B cell (primary cell): ENCODE measurements at regions not wholly inside any gene's neighbourhood (a gene's known extent, or its start where the extent isn't known, plus 50 kb on each side); places are given as distances from the start of the nearest gene placed in this dataset.

Experiments used
- ATAC-seq: fragments of 200-7000 bp; cut with Tn5 transposase; one replicate; pipeline ENCODE4 v1.10.0; 2021; ENCODE audit warnings: low read depth, mild to moderate bottlenecking, moderate number of reproducible peaks, moderate library complexity
- CTCF ChIA-PET: fragments of 350-600 bp; sonication (Branson Sonifier 250); formaldehyde crosslinking; loops from one replicate; lab custom pipeline; 2021; ENCODE audit warnings: antibody characterized with exemption, inconsistent platforms; lab: Charles Lee
- POLR2A ChIA-PET: fragments of 350-600 bp; sonication (Branson Sonifier 250); formaldehyde crosslinking; loops from one replicate; lab custom pipeline; 2021; ENCODE audit warnings: antibody characterized with exemption; lab: Charles Lee
- DNase-seq: peaks from one replicate; pipeline ENCODE4 v3.0.0; 2013
- H2AFZ ChIP-seq: 2 replicates; pipeline ENCODE4 v1.6.1; 2012; ENCODE audit warnings: mild to moderate bottlenecking, low read depth, low read length; ENCODE audit not compliant: insufficient read depth, poor library complexity, severe bottlenecking
- H3K27ac ChIP-seq, 2 donors: 1 replicate in 1 of 2; 2 replicates in 1 of 2; pipeline ENCODE4 v1.5.1; 2012 to 2013; ENCODE audit warnings: low read length in 2 of 2, mild to moderate bottlenecking in 2 of 2, moderate library complexity in 1 of 2
- H3K27me3 ChIP-seq, 4 experiments: fragments of 200-600 bp in 1 of 4; sonication (generic) in 1 of 4; replicated peaks in 1 of 4; 1 replicate in 2 of 4; 2 replicates in 2 of 4; pipeline versions ENCODE4 v1.6.1 to v1.7.0; 2013 to 2016; ENCODE audit warnings: low read length in 3 of 4, mild to moderate bottlenecking in 2 of 4, mixed read lengths in 1 of 4, moderate library complexity in 1 of 4; ENCODE audit not compliant: insufficient read depth in 4 of 4, control insufficient read depth in 3 of 4; ENCODE audit errors: control extremely low read depth in 1 of 4
- H3K36me3 ChIP-seq, 2 experiments: replicated peaks in 1 of 2; 1 replicate in 1 of 2; 2 replicates in 1 of 2; pipeline versions ENCODE4 v1.6.1 to v1.7.1; 2013; ENCODE audit warnings: low read length in 1 of 2; ENCODE audit not compliant: insufficient read depth in 2 of 2, control insufficient read depth in 1 of 2; ENCODE audit errors: control extremely low read depth in 1 of 2, extremely low read depth in 1 of 2
- H3K4me1 ChIP-seq, 2 donors: fragments of 200-600 bp in 1 of 2; sonication (generic) in 1 of 2; 1 replicate in 1 of 2; 2 replicates in 1 of 2; pipeline versions ENCODE4 v1.5.1 to v1.6.1; 2013 to 2017; ENCODE audit warnings: low read length in 2 of 2; ENCODE audit not compliant: control insufficient read depth in 2 of 2, insufficient read depth in 2 of 2
- H3K4me2 ChIP-seq: replicated peaks from 2 replicates; pipeline ENCODE3; 2012; ENCODE audit warnings: mild to moderate bottlenecking, low read depth, low read length; ENCODE audit not compliant: poor library complexity, severe bottlenecking
- H3K4me3 ChIP-seq, 5 experiments: fragments of 200-600 bp in 1 of 5; sonication (generic) in 1 of 5; 1 replicate in 3 of 5; 2 replicates in 2 of 5; pipeline versions ENCODE4 v1.5.1 to v1.7.0; 2011 to 2016; ENCODE audit warnings: low read length in 4 of 5, mild to moderate bottlenecking in 4 of 5, low read depth in 2 of 5, control low read depth in 1 of 5, moderate library complexity in 1 of 5; ENCODE audit not compliant: insufficient read depth in 1 of 5; ENCODE audit errors: control extremely low read depth in 1 of 5, extremely low read depth in 1 of 5
- H3K79me2 ChIP-seq: fragments of 200-600 bp; sonication (generic); one replicate; pipeline ENCODE4 v1.6.0; 2016; ENCODE audit warnings: low read length; ENCODE audit not compliant: control insufficient read depth, insufficient read depth
- H3K9ac ChIP-seq: fragments of 200-600 bp; sonication (generic); 2 replicates; pipeline ENCODE4 v1.6.1; 2017; ENCODE audit warnings: mild to moderate bottlenecking, low read length, moderate library complexity
- H3K9me3 ChIP-seq, 3 donors: one replicate each; pipeline versions ENCODE4 v1.6.1 to v1.7.1; 2013; ENCODE audit warnings: low read length in 2 of 3; ENCODE audit not compliant: control insufficient read depth in 2 of 3, insufficient read depth in 1 of 3; ENCODE audit errors: control extremely low read depth in 1 of 3
- H4K20me1 ChIP-seq: 2 replicates; pipeline ENCODE4 v1.6.0; 2012; ENCODE audit warnings: mild to moderate bottlenecking, low read length; ENCODE audit not compliant: insufficient read depth, control insufficient read depth, poor library complexity, severe bottlenecking
- H3K27ac Mint-ChIP-seq: one replicate; pipeline ENCODE4 v1.8.0; 2021; ENCODE audit warnings: mixed read lengths
- H3K27me3 Mint-ChIP-seq: one replicate; pipeline ENCODE4 v1.8.0; 2021; ENCODE audit warnings: mixed read lengths
- H3K4me1 Mint-ChIP-seq: one replicate; pipeline ENCODE4 v1.8.0; 2021; ENCODE audit warnings: mixed read lengths
- H3K4me3 Mint-ChIP-seq: one replicate; pipeline ENCODE4 v1.8.0; 2021; ENCODE audit warnings: mixed read lengths
- H3K9me3 Mint-ChIP-seq: one replicate; pipeline ENCODE4 v1.8.0; 2022; ENCODE audit warnings: mixed read lengths; ENCODE audit not compliant: insufficient read depth
- EZH2 ChIP-seq: IDR thresholded peaks from 2 replicates; pipeline ENCODE4 v1.6.1; 2012; ENCODE audit warnings: borderline replicate concordance, low read depth, mild to moderate bottlenecking, moderate library complexity, low read length; ENCODE audit not compliant: insufficient read depth, poor library complexity, severe bottlenecking
- WGBS: methylation state at CpG from one replicate; pipeline ENCODE4 v1.1.5; 2013; ENCODE audit warnings: missing lambda C conversion rate; ENCODE audit not compliant: insufficient coverage; 5-methylcytosine and 5-hydroxymethylcytosine counted together
- intact Hi-C: fragments of 100-400 bp; cut with micrococcal nuclease; formaldehyde crosslinking; loops from one replicate; pipeline ENCODE4 v1.10.0; 2022
- TF ChIP-seq, protein P1 (sequence below): fragments of 200-600 bp; IDR thresholded peaks from one replicate; pipeline ENCODE4 v1.8.0; 2022; ENCODE audit warnings: antibody characterized with exemption, mild to moderate bottlenecking

DNA sequence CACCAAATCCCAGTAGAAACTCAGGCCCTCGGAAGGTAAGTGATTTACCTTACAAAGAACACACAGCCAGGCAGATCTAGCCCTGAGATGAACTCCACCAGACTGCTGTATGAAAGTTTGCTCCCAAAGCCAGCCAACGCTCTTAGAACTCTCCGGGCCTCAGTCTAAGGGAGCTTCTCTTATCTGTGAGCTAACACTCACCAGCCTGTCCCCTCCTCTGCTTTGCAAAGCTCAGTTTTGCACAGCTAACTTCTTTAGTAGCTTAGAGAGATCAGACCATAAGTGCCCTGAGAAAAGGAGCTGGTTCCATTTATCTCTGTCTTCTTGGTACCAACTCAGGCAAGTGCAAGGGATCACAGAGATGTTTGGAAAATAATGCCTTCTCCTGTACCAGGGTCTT is 195.8 kb upstream of the JUN start:
- H3K9ac ChIP-seq = no peak overlapping the region
- no peaks in the 10 kb centered on the region for H3K79me2 ChIP-seq
- no peak overlapping the region for H3K27ac ChIP-seq
- intact Hi-C loops = no loop called here
- ChIA-PET CTCF (interaction anchor here (0.6 to 1.2 kb wide), 3 partner anchors 9 to 13 kb away, joined by 3 read pairs; no protein-coding TSS in a partner anchor), POLR2A (no interaction called here)
- no peaks in the 10 kb centered on the region for H3K27me3 ChIP-seq
- H3K4me1 Mint-ChIP-seq = peaks cover 21% of the 10 kb centered on the region
- no peak for DNase-seq
- no peaks in the 10 kb centered on the region for H3K36me3 ChIP-seq
- H3K9me3 Mint-ChIP-seq = no peaks in the 10 kb centered on the region
- no peaks in the 10 kb centered on the region for H3K9me3 ChIP-seq
- TF ChIP-seq, protein P1, sequence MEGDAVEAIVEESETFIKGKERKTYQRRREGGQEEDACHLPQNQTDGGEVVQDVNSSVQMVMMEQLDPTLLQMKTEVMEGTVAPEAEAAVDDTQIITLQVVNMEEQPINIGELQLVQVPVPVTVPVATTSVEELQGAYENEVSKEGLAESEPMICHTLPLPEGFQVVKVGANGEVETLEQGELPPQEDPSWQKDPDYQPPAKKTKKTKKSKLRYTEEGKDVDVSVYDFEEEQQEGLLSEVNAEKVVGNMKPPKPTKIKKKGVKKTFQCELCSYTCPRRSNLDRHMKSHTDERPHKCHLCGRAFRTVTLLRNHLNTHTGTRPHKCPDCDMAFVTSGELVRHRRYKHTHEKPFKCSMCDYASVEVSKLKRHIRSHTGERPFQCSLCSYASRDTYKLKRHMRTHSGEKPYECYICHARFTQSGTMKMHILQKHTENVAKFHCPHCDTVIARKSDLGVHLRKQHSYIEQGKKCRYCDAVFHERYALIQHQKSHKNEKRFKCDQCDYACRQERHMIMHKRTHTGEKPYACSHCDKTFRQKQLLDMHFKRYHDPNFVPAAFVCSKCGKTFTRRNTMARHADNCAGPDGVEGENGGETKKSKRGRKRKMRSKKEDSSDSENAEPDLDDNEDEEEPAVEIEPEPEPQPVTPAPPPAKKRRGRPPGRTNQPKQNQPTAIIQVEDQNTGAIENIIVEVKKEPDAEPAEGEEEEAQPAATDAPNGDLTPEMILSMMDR = no peak
- TF ChIP-seq EZH2 = no peak
- H3K27ac Mint-ChIP-seq = no peak overlapping the region
- 100% methylated on average over 3 of the region's 3 CpGs for WGBS
- H3K4me2 ChIP-seq = peak overlapping the region; percentile 28
- no peak overlapping the region for H2AFZ ChIP-seq
- no peak overlapping the region for H3K4me3 Mint-ChIP-seq
- ATAC-seq = no peak
- no peaks in the 10 kb centered on the region for H3K27me3 Mint-ChIP-seq
- H4K20me1 ChIP-seq = no peaks in the 10 kb centered on the region
- H3K4me1 ChIP-seq = peaks cover 16 to 20% of the 10 kb centered on the region in 2 donors
- no peak overlapping the region for H3K4me3 ChIP-seq

DNA sequence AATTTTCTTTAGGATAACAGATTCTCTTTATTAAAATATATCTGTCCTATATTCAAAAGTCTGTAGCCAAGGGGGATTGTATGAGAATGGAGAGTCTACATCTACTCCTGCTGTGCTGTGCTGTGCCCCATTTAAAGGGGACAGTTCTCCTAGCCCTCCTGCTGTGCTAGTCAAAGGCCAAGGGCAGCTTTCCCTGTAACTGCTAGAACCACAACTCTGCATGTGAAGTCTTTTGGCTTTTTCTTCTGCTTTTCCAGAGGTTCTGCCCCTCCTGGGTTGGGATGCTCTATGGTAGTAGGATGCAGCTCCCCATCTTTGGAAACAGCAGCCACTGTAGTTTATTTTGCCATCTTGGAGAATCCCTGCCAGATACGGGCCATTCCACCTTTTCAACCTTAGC is 197.5 kb upstream of the JUN start:
- no peak overlapping the region for H3K9ac ChIP-seq
- intact Hi-C loops = no loop called here
- no peak overlapping the region for H3K27ac ChIP-seq
- no peaks in the 10 kb centered on the region for H3K9me3 Mint-ChIP-seq
- H3K4me2 ChIP-seq = no peak overlapping the region
- H3K36me3 ChIP-seq = no peaks in the 10 kb centered on the region
- H4K20me1 ChIP-seq = no peaks in the 10 kb centered on the region
- no peak overlapping the region for H2AFZ ChIP-seq
- ChIA-PET POLR2A (no interaction called here), CTCF (no interaction called here)
- DNase-seq (no peak), ATAC-seq (no peak)
- no peaks in the 10 kb centered on the region for H3K27me3 ChIP-seq
- no peak overlapping the region for H3K4me3 ChIP-seq
- no peaks in the 10 kb centered on the region for H3K27me3 Mint-ChIP-seq
- no peaks in the 10 kb centered on the region for H3K79me2 ChIP-seq
- no peaks in the 10 kb centered on the region for H3K9me3 ChIP-seq
- no peak overlapping the region for H3K4me3 Mint-ChIP-seq
- no peak overlapping the region for H3K27ac Mint-ChIP-seq
- WGBS = no CpG with 5 or more reads among the region's 1 CpG
- TF ChIP-seq EZH2 = no peak
- TF ChIP-seq, protein P1 = no peak
- peaks cover 21% of the 10 kb centered on the region for H3K4me1 Mint-ChIP-seq
- H3K4me1 ChIP-seq = peaks cover 15 to 18% of the 10 kb centered on the region in 2 donors
